Neural cell (in vitro differentiated cells): ENCODE measurements at regions not wholly inside any gene's neighbourhood (a gene's known extent, or its start where the extent isn't known, plus 50 kb on each side); places are given as distances from the start of the nearest gene placed in this dataset.

Experiments
- EP300 ChIP-seq: fragments of 450-650 bp; conservative IDR thresholded peaks from 2 replicates; pipeline ENCODE4 v1.6.1; 2014; ENCODE audit warnings: antibody characterized with exemption, mild to moderate bottlenecking, moderate library complexity; ENCODE audit not compliant: poor library complexity, severe bottlenecking
- EZH2 ChIP-seq: fragments of 200-600, 300-800 bp; shearing (Covaris generic), sonication (generic); IDR thresholded peaks from 2 replicates; pipeline ENCODE4 v1.6.1; 2014; ENCODE audit warnings: antibody characterized with exemption, low read length, borderline replicate concordance, mild to moderate bottlenecking; ENCODE audit not compliant: insufficient read depth, poor library complexity, severe bottlenecking
- MXI1 ChIP-seq: fragments of 450-650 bp; conservative IDR thresholded peaks from 2 replicates; pipeline ENCODE4 v1.6.1; 2014; ENCODE audit warnings: antibody characterized with exemption, mild to moderate bottlenecking; ENCODE audit not compliant: poor library complexity, severe bottlenecking
- POLR2AphosphoS5 ChIP-seq: IDR thresholded peaks from 2 replicates; pipeline ENCODE4 v1.6.1; 2012
- SMC3 ChIP-seq: fragments of 450-650 bp; conservative IDR thresholded peaks from 2 replicates; pipeline ENCODE4 v1.6.1; 2014; ENCODE audit warnings: antibody characterized with exemption, mild to moderate bottlenecking, moderate library complexity; ENCODE audit not compliant: poor library complexity
- TAF1 ChIP-seq: IDR thresholded peaks from 2 replicates; pipeline ENCODE4 v1.6.1; 2012; ENCODE audit warnings: low read depth
- TF ChIP-seq, protein P1 (sequence below): fragments of 450-650 bp; IDR thresholded peaks from 2 replicates; pipeline ENCODE4 v1.5.1; 2014; ENCODE audit warnings: antibody characterized with exemption, mild to moderate bottlenecking, moderate library complexity; ENCODE audit not compliant: poor library complexity, severe bottlenecking
- TF ChIP-seq, protein P2 (sequence below): IDR thresholded peaks from 2 replicates; pipeline ENCODE4 v1.6.1; 2012; ENCODE audit warnings: borderline replicate concordance

DNA sequence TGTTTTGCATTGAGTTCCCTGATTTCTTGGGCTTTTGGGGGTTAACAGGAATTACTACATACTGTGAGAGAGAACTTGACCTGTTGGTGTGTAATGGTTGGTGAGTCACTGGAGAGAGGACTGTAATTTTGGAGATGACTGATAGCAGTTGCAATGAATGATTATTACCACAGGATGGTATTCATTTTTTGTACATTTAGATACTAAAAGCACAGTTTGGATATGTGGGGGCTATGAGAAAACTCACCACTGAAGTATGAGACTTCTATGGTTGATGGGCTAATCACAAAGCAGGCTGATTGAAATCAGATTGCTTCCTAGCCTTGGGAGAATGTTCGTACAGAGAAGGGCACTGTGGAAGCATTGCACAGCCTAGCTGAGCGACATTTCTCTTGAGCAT lies 1571.3 kb upstream of the PRMT6 start:
- TF ChIP-seq, protein P1, sequence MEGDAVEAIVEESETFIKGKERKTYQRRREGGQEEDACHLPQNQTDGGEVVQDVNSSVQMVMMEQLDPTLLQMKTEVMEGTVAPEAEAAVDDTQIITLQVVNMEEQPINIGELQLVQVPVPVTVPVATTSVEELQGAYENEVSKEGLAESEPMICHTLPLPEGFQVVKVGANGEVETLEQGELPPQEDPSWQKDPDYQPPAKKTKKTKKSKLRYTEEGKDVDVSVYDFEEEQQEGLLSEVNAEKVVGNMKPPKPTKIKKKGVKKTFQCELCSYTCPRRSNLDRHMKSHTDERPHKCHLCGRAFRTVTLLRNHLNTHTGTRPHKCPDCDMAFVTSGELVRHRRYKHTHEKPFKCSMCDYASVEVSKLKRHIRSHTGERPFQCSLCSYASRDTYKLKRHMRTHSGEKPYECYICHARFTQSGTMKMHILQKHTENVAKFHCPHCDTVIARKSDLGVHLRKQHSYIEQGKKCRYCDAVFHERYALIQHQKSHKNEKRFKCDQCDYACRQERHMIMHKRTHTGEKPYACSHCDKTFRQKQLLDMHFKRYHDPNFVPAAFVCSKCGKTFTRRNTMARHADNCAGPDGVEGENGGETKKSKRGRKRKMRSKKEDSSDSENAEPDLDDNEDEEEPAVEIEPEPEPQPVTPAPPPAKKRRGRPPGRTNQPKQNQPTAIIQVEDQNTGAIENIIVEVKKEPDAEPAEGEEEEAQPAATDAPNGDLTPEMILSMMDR = no peak
- no peak for TF ChIP-seq EP300
- TF ChIP-seq EZH2 = no peak
- no peak for TF ChIP-seq POLR2AphosphoS5
- TF ChIP-seq, protein P2, sequence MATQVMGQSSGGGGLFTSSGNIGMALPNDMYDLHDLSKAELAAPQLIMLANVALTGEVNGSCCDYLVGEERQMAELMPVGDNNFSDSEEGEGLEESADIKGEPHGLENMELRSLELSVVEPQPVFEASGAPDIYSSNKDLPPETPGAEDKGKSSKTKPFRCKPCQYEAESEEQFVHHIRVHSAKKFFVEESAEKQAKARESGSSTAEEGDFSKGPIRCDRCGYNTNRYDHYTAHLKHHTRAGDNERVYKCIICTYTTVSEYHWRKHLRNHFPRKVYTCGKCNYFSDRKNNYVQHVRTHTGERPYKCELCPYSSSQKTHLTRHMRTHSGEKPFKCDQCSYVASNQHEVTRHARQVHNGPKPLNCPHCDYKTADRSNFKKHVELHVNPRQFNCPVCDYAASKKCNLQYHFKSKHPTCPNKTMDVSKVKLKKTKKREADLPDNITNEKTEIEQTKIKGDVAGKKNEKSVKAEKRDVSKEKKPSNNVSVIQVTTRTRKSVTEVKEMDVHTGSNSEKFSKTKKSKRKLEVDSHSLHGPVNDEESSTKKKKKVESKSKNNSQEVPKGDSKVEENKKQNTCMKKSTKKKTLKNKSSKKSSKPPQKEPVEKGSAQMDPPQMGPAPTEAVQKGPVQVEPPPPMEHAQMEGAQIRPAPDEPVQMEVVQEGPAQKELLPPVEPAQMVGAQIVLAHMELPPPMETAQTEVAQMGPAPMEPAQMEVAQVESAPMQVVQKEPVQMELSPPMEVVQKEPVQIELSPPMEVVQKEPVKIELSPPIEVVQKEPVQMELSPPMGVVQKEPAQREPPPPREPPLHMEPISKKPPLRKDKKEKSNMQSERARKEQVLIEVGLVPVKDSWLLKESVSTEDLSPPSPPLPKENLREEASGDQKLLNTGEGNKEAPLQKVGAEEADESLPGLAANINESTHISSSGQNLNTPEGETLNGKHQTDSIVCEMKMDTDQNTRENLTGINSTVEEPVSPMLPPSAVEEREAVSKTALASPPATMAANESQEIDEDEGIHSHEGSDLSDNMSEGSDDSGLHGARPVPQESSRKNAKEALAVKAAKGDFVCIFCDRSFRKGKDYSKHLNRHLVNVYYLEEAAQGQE = no peak
- TF ChIP-seq MXI1 = no peak
- TF ChIP-seq SMC3 = no peak
- TF ChIP-seq TAF1 = no peak
